GM12878 (cell line): ENCODE measurements at regions not wholly inside any gene's neighbourhood (a gene's known extent, or its start where the extent isn't known, plus 50 kb on each side); places are given as distances from the start of the nearest gene placed in this dataset.

ENCODE experiments used
- ATAC-seq: fragments of 200-7000 bp; cut with Tn5 transposase; 3 replicates; pipeline ENCODE4 v1.9.1; 2020; ENCODE audit warnings: mild to moderate bottlenecking, moderate library complexity
- BruUV-seq: library from RNA; stranded (reverse); fragments of 400-500 nt; replicated peaks from 2 replicates; lab custom pipeline; 2021; lab: Mats Ljungman, UMichigan
- CTCF ChIA-PET: fragments of 300-600 bp; sonication (Branson Sonifier 250); formaldehyde crosslinking; extraction: SDS; loops from one replicate; lab custom pipeline; 2021; ENCODE audit warnings: inconsistent platforms; lab: Yijun Ruan, JAX
- POLR2A ChIA-PET: fragments of 350-600 bp; formaldehyde crosslinking; extraction: SDS; loops from one replicate; lab custom pipeline; 2021; ENCODE audit warnings: inconsistent platforms; lab: Charles Lee
- RAD21 ChIA-PET: fragments of 300-600 bp; sonication (Branson Sonifier 250); formaldehyde crosslinking; loops from one replicate; lab custom pipeline; 2023; ENCODE audit warnings: antibody characterized with exemption; ENCODE audit not compliant: unreplicated experiment; lab: Charles Lee
- SMC1A ChIA-PET: fragments of 300-600 bp; sonication (Branson Sonifier 250); formaldehyde crosslinking; loops from one replicate; lab custom pipeline; 2023; ENCODE audit not compliant: unreplicated experiment, uncharacterized antibody; lab: Charles Lee
- DNase-seq: peaks from one replicate; pipeline ENCODE4 v3.0.0-alpha.2; 2011; ENCODE audit warnings: low read depth, low spot score
- FAIRE-seq: peaks from 3 replicates; lab custom pipeline; 2011; peaks lifted over from hg19 to GRCh38; lab: Jason Lieb, UNC
- H2AFZ ChIP-seq: 2 replicates; pipeline ENCODE4 v1.6.0; 2011; ENCODE audit warnings: low read depth, low read length, control low read depth; ENCODE audit not compliant: control insufficient read depth
- H3K27ac ChIP-seq: 2 replicates; pipeline ENCODE4 v1.5.1; 2011; ENCODE audit warnings: control low read depth; ENCODE audit not compliant: control insufficient read depth, insufficient read depth
- H3K27me3 ChIP-seq, 2 experiments: replicated peaks in 1 of 2; 2 replicates each; pipeline versions ENCODE4 v1.6.0 to v1.6.1; 2011; ENCODE audit warnings: low read length in 1 of 2; ENCODE audit not compliant: control insufficient read depth in 2 of 2, insufficient read depth in 2 of 2
- H3K36me3 ChIP-seq, 2 experiments: 2 replicates each; pipeline ENCODE4 v1.5.1; 2011; ENCODE audit warnings: low read length in 1 of 2; ENCODE audit not compliant: control insufficient read depth in 2 of 2, insufficient read depth in 2 of 2
- H3K4me1 ChIP-seq: 2 replicates; pipeline ENCODE4 v1.6.1; 2011; ENCODE audit warnings: mild to moderate bottlenecking, low read length, moderate library complexity, mixed read lengths; ENCODE audit not compliant: control insufficient read depth, insufficient read depth
- H3K4me2 ChIP-seq: 2 replicates; pipeline ENCODE4 v1.6.0; 2011; ENCODE audit warnings: control low read depth; ENCODE audit not compliant: control insufficient read depth, insufficient read depth
- H3K4me3 ChIP-seq: fragments of 200-600 bp; sonication (generic); 2 replicates; pipeline ENCODE4 v1.5.1; 2016
- H3K79me2 ChIP-seq: 2 replicates; pipeline ENCODE4 v1.6.0; 2011; ENCODE audit warnings: low read length; ENCODE audit not compliant: control insufficient read depth, insufficient read depth
- H3K9ac ChIP-seq: 2 replicates; pipeline ENCODE4 v1.8.0; 2011; ENCODE audit warnings: low read length, control low read depth, mixed read lengths; ENCODE audit not compliant: control insufficient read depth, insufficient read depth
- H3K9me3 ChIP-seq: replicated peaks from 3 replicates; pipeline ENCODE4 v1.5.1; 2011; ENCODE audit warnings: mild to moderate bottlenecking, low read length; ENCODE audit not compliant: control insufficient read depth, insufficient read depth
- H4K20me1 ChIP-seq: 2 replicates; pipeline ENCODE4 v1.6.0; 2011; ENCODE audit not compliant: control insufficient read depth, insufficient read depth
- ATF2 ChIP-seq: IDR thresholded peaks from 2 replicates; pipeline ENCODE4 v1.6.1; 2012; ENCODE audit warnings: low read length, inconsistent platforms
- IRF3 ChIP-seq: fragments of 450-650 bp; IDR thresholded peaks from 2 replicates; pipeline ENCODE4 v1.6.1; 2014; ENCODE audit warnings: mild to moderate bottlenecking
- JUNB ChIP-seq: IDR thresholded peaks from 2 replicates; pipeline ENCODE4 v1.6.1; 2016; ENCODE audit warnings: antibody characterized with exemption, mild to moderate bottlenecking
- MTA3 ChIP-seq: IDR thresholded peaks from 2 replicates; pipeline ENCODE4 v1.6.1; 2012; ENCODE audit warnings: low read length, inconsistent platforms, borderline replicate concordance
- MXI1 ChIP-seq: fragments of 150-350 bp; IDR thresholded peaks from 2 replicates; pipeline ENCODE4 v1.6.1; 2011; ENCODE audit warnings: low read depth, mild to moderate bottlenecking, inconsistent platforms, low read length, improper control_type of control experiment
- NFYB ChIP-seq: IDR thresholded peaks from 2 replicates; pipeline ENCODE4 v1.6.1; 2011; ENCODE audit warnings: low read depth, mild to moderate bottlenecking, low read length, improper control_type of control experiment, moderate library complexity; ENCODE audit not compliant: insufficient read depth
- NR2F1 ChIP-seq: fragments of 450-650 bp; conservative IDR thresholded peaks from 2 replicates; pipeline ENCODE4 v1.6.1; 2017; ENCODE audit warnings: mild to moderate bottlenecking
- RAD51 ChIP-seq: fragments of 450-650 bp; IDR thresholded peaks from 2 replicates; pipeline ENCODE4 v1.6.1; 2016; ENCODE audit warnings: moderate library complexity, mild to moderate bottlenecking, inconsistent platforms
- USF1 ChIP-seq: IDR thresholded peaks from 2 replicates; pipeline ENCODE4 v1.6.1; 2011; ENCODE audit warnings: borderline replicate concordance, low read depth, mild to moderate bottlenecking, moderate library complexity, mixed read lengths, low read length; ENCODE audit not compliant: insufficient read depth; ENCODE audit errors: extremely low read length
- ZBTB40 ChIP-seq: fragments of 450-650 bp; IDR thresholded peaks from 2 replicates; pipeline ENCODE4 v1.6.1; 2016; ENCODE audit warnings: mild to moderate bottlenecking, moderate library complexity, borderline replicate concordance
- ZNF622 ChIP-seq: fragments of 450-650 bp; IDR thresholded peaks from 2 replicates; pipeline ENCODE4 v1.6.1; 2017; ENCODE audit warnings: mild to moderate bottlenecking, inconsistent platforms
- WGBS: methylation state at CpG from one replicate; pipeline ENCODE4 v1.1.6; 2016; ENCODE audit warnings: low lambda C conversion rate; ENCODE audit not compliant: insufficient replicate concordance, insufficient coverage; ENCODE audit errors: missing lambda C conversion rate; 5-methylcytosine and 5-hydroxymethylcytosine counted together
- in situ Hi-C: fragments of 300-500 bp; cut with MboI; formaldehyde crosslinking; loops from 9 replicates; pipeline ENCODE4 v1.14.3; 2018; ENCODE audit warnings: mixed read lengths
- intact Hi-C: fragments of 100-400 bp; cut with micrococcal nuclease; formaldehyde crosslinking; loops from one replicate; pipeline ENCODE4 v1.14.2; 2022; ENCODE audit not compliant: unreplicated experiment

- POLR2A ChIA-PET = no interaction called here
- RAD21 ChIA-PET = no interaction called here
- H3K4me1 ChIP-seq = no peaks in the 10 kb centered on the region
- H3K9me3 ChIP-seq = no peaks in the 10 kb centered on the region
- no peaks in the 10 kb centered on the region for H3K27me3 ChIP-seq
- ATAC-seq = no peak
- H3K9ac ChIP-seq = no peak overlapping the region
- CTCF ChIA-PET = no interaction called here
- H3K79me2 ChIP-seq = no peaks in the 10 kb centered on the region
- in situ Hi-C loops = no loop called here
- no peaks in the 10 kb centered on the region for H3K36me3 ChIP-seq
- DNase-seq = no peak
- intact Hi-C loops = no loop called here
- H3K27ac ChIP-seq = no peak overlapping the region
- FAIRE-seq = no peak
- no TSS peak for BruUV-seq
- SMC1A ChIA-PET = interaction anchor here (1.1 to 1.5 kb wide), 2 partner anchors 9 to 21 kb away, joined by 3 read pairs; no protein-coding TSS in a partner anchor
- WGBS = 47% methylated on average over 2 of the region's 2 CpGs
- no peak overlapping the region for H3K4me3 ChIP-seq
- no peak overlapping the region for H3K4me2 ChIP-seq
- H4K20me1 ChIP-seq = no peaks in the 10 kb centered on the region
- TF ChIP-seq RAD51 = no peak
- no peak for TF ChIP-seq NFYB
- no peak for TF ChIP-seq ZNF622
- TF ChIP-seq MXI1 = no peak
- TF ChIP-seq ATF2 = no peak
- no peak for TF ChIP-seq USF1
- TF ChIP-seq ZBTB40 = no peak
- TF ChIP-seq NR2F1 = no peak
- TF ChIP-seq MTA3 = no peak
- TF ChIP-seq JUNB = no peak
- no peak for TF ChIP-seq IRF3
- H2AFZ ChIP-seq = no peak overlapping the region
These were observed 816.9 kb downstream of the PLA2G4A start for GRCh38 chr1:187645651-187646050.
